ENCODE measurements at regions not wholly inside any gene's neighbourhood (a gene's known extent, or its start where the extent isn't known, plus 50 kb on each side); places are given as distances from the start of the nearest gene placed in this dataset.

DNA sequence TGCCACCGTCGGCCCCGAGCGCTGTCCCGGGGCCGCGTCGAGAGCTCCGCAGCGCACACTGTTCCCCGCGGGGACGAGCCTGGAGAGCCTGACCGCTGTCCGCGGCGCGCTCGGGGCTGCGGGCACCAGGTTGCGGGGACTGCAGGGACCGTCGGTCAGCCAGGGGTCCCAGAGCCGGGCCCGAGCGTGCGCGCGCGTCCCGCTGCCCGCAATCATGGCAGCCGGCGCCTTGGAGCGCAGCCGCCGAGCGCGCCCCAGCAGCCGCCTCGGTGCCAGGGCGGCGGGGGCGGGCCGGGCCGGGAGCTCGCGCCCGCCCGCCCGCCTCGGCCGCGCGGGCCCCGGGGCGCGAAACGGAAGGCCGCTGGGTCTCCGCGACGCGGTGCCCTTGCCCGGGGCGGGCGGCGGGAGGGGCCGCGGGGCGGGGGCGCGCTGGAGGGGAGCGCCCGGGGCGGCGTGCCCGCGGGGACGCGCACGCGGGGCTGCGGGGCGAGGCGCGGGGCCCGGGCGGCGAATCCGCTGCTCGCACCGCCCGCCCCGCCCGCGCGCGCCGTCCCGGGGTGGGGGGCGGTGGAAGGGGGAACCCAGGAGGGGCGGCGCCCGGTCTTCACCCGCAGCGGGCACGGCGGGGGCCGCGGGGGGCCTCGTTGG lies 79.4 kb upstream of the PPARA start:
- peaks cover 5% of the 10 kb centered on the region for H3K36me3 Mint-ChIP-seq (ENCODE audit: low read depth)
- H3K9me3 Mint-ChIP-seq, result no peaks in the 10 kb centered on the region
- peak overlapping the region; percentile 78 for H3K4me3 Mint-ChIP-seq
- H3K27ac Mint-ChIP-seq, result no peak overlapping the region
- peak; percentile 62 for DNase-seq (ENCODE audit: low spot score)
- H3K4me1 Mint-ChIP-seq (ENCODE audit: low read depth), result peaks cover 33% of the 10 kb centered on the region
- no peaks in the 10 kb centered on the region for H3K27me3 Mint-ChIP-seq (ENCODE audit: low read depth)

DNA sequence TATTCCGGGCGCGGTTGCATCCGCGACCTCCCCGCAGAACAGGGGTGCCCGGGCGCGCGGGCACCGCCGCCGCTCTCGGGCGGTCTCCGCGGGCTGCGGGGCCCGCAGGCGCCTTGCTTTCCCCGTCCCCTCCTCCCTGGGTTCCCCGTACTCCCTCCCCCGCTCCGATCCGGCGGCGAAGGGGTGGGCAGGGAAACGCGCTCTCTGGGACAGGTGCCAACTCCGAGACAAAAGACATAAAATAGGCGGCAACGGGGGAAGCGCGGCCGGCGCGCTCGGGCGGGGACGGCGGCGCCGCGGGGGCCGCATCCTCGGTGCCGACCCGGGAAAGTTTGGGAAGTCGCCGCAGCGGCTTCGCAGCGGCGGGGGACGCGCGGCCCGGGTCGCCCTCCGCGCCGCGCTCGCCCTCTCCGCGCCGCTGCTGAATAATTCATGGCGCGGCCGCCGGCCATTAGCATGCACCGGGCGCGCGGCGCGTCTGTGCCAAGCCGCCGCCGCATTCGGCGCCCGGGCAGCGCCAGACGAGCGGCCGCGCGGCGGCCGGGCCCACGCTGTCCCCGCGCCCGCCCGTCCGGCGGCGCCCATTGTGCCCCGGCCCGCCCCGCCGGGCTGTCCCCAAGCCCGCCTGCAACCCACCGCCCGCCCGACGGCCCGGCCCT lies 78.7 kb upstream of the PPARA start:
- peak; percentile 52 for DNase-seq (ENCODE audit: low spot score)
- Mint-ChIP-seq H3K9me3 (no peaks in the 10 kb centered on the region), H3K36me3 (ENCODE audit: low read depth) (peaks cover 5% of the 10 kb centered on the region), H3K4me1 (ENCODE audit: low read depth) (peaks cover 35% of the 10 kb centered on the region), H3K4me3 (peak overlapping the region; percentile 82), H3K27me3 (ENCODE audit: low read depth) (no peaks in the 10 kb centered on the region), H3K27ac (peak overlapping the region; percentile 92)

DNA sequence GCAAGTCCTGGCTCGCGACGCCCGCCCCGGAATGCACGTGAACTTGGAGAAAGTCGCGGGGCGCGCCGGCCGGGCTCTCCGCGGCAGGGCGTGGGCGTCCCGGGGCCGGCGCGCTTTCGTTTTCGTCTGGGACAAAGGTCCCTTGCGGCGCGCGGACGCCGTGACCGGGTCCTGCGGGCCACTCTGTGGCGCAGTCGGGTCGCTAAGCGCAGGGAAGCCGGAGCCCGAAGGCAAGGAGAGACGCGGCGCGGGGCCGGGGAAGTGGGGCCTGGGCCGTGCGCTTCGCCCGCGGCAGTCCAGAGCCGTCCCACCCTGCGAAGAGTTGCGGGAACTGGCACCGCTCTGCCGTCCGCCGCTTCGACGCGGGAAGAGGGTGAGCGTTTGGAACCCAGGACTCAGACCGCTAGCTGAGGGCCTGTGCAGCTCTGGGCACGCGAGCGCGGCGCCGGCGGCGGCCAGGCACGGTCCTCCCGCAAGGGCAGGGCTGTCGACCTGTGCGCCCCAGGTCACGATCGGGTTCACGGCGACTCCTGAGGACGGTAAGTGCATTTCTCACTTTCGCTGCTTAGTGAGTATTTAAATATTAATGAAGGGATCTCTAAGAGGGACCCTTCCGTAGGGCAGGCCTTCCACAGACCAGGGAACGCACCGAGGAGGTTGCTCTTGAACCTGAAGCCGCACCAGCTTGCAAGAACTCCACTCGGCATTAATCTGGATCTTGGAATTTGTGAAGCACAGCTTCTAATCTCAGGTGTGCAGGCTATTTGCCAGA lies 78.0 kb upstream of the PPARA start:
- no peaks in the 10 kb centered on the region for H3K27me3 Mint-ChIP-seq (ENCODE audit: low read depth)
- no peaks in the 10 kb centered on the region for H3K9me3 Mint-ChIP-seq
- H3K4me1 Mint-ChIP-seq (ENCODE audit: low read depth), result peaks cover 31% of the 10 kb centered on the region
- H3K27ac Mint-ChIP-seq, result peak overlapping the region; percentile 75
- H3K4me3 Mint-ChIP-seq, result peak overlapping the region; percentile 88
- peak; percentile 72 for DNase-seq (ENCODE audit: low spot score)
- peaks cover 5% of the 10 kb centered on the region for H3K36me3 Mint-ChIP-seq (ENCODE audit: low read depth)

DNA sequence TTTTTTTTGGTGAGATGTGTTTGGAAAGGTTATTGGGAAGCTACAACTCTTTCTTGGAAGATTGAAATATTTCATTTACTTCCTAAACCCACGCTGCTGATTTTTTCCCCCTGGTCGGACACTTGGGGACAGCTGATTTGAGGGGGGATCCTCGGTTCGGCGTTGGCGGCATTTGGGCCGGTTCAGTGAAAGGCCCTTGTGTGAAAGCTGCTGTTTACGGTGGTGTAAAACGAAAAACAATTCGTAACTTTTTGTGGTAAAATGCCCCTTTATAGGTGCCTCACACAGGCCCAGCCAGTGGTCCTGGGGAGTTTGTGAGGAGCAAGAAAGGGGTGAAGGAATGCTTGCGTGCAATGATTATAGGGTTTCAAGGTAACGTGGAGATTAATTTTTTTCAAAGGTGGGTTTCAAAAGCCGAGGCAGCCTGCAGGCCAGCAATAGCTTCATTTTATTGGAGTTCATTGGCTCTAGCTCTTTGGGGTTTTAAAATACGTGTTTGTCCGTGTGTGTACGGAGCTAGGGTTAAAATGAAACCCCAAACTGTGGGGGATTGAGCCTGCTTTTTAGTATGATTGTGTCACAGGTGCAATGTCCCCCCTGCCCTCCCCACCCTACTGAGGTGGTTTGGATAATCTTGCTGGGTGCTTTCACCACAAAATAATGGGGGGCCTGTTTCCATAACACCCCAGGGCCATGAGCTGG lies 77.2 kb upstream of the PPARA start:
- H3K27ac Mint-ChIP-seq, result peak overlapping the region; percentile 26
- no peaks in the 10 kb centered on the region for H3K27me3 Mint-ChIP-seq (ENCODE audit: low read depth)
- no peak for DNase-seq (ENCODE audit: low spot score)
- peaks cover 31% of the 10 kb centered on the region for H3K4me1 Mint-ChIP-seq (ENCODE audit: low read depth)
- peaks cover 5% of the 10 kb centered on the region for H3K36me3 Mint-ChIP-seq (ENCODE audit: low read depth)
- H3K9me3 Mint-ChIP-seq, result no peaks in the 10 kb centered on the region
- H3K4me3 Mint-ChIP-seq, result peak overlapping the region; percentile 88

DNA sequence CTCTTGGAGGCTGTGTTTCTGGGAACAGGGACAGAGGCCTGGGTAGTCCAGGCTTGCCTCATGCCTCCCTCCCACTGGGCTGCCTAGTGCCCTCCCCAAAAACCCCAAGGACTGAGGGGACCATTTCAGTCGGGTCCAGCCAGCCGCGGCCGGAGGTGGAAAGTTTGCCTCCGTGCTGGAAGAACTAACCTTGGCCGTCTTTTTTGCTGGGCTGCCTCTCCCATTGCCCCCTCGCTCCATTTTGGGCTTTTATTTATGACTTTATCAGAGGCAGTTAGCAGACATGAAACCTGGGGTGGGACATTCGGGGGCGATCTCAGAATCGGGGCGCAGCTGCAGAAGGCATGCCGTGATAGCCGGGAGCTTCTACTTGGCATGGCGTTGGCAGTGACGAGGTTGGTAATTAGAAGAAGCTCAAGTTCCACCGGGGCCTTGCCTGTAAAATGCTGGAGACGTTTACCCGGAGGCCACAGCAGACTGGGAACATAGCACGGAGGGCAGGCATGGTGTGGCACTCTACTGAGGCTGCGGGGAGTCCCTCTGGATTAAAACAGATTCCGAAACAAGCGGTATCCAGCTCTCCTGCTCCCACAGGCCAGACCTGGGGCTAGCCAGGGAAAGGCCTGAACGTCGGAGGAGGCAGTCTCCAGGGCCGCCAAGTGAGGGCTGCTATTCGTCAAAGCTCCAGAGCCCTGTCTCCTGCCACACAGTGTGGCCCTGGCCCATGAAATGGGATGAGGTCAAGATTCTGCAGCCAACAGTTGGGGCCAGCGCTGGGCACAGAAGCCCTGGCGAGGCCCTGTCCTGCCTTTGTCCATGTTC lies 76.4 kb upstream of the PPARA start:
- peaks cover 27% of the 10 kb centered on the region for H3K4me1 Mint-ChIP-seq (ENCODE audit: low read depth)
- H3K27me3 Mint-ChIP-seq (ENCODE audit: low read depth), result no peaks in the 10 kb centered on the region
- H3K36me3 Mint-ChIP-seq (ENCODE audit: low read depth), result peaks cover 5% of the 10 kb centered on the region
- peak overlapping the region; percentile 63 for H3K4me3 Mint-ChIP-seq
- no peak overlapping the region for H3K27ac Mint-ChIP-seq
- no peak for DNase-seq (ENCODE audit: low spot score)
- H3K9me3 Mint-ChIP-seq, result no peaks in the 10 kb centered on the region

DNA sequence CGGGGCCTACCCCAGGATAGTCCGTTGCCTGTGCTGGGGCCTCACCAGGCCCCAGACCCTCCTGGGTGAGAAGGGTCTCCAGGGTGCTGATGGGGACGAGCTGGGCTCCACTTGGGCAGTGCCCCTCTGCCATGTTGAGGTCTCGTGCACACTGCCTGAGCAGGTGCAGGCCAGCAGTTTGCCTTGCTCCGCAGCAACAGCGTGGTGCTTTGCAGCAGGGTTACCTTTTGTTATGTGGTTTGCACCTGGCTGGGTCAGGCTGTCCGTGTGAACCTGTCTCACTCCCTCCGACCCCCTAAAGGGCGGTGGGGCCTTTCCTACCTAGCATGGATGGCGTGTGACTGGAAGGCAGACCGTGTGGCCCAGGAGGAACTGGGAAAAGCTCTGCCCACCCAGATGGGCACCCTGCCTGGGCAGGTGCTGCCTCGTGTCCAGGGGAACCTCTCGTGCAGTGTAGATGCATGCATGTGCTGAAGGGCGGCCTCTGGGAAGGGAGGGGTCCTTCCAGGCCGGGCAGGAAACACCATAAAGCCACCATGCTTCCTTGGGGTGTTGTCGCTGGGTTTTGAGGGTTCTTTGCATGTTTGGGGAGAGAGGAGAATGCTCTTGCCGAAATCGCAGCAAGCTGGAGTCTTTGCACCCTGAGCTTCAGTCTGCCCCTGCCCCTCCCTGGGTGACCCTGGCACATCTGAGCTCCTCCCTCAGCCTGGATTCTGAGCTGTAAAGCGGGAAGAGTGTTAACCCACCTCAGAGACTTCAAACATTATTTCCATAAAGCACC lies 75.4 kb upstream of the PPARA start:
- Mint-ChIP-seq H3K27ac (peak overlapping the region; percentile 3), H3K9me3 (no peaks in the 10 kb centered on the region), H3K4me3 (peak overlapping the region; percentile 63), H3K36me3 (ENCODE audit: low read depth) (peaks cover 5% of the 10 kb centered on the region), H3K27me3 (ENCODE audit: low read depth) (no peaks in the 10 kb centered on the region), H3K4me1 (ENCODE audit: low read depth) (peaks cover 17% of the 10 kb centered on the region)
- no peak for DNase-seq (ENCODE audit: low spot score)

DNA sequence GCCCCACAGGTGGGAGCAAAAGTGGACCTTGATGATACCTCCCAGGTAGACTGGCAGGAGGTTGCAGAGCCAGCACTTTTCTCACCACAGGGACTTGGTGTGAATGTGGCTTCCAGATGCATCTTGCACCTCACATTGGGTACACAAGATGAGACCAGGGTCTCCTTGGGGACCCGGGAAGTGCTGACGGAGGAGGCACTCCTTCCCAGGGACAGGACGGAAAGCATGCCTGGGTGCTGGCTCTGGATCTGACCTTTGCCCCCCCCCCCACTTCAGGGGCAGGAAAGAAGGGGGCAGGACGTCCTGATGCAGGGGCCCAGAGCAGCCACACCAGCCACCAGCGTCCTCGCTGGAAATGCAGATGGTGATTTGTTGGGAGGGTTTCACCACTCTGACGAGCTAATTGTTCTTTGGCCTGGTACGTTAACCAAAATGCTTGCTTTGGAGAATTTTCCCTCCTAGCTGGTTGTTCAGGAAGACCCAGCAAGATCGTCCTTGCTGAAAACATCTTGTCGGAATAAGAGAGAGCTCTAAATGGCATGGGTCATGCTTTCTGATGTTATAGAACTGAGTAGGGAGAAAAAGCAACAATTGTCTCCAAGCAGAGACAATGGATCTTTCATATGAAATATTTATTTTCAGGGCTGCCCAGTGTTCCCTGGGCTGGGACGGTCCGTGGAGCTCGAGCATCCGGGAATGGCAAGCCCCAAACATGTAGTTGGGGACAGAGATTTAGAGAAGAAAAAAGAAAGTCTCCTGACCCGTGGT lies 74.4 kb upstream of the PPARA start:
- H3K27ac Mint-ChIP-seq, result no peak overlapping the region
- no peaks in the 10 kb centered on the region for H3K27me3 Mint-ChIP-seq (ENCODE audit: low read depth)
- peaks cover 17% of the 10 kb centered on the region for H3K4me1 Mint-ChIP-seq (ENCODE audit: low read depth)
- H3K36me3 Mint-ChIP-seq (ENCODE audit: low read depth), result peaks cover 5% of the 10 kb centered on the region
- no peak overlapping the region for H3K4me3 Mint-ChIP-seq
- H3K9me3 Mint-ChIP-seq, result no peaks in the 10 kb centered on the region
- DNase-seq (ENCODE audit: low spot score), result no peak

DNA sequence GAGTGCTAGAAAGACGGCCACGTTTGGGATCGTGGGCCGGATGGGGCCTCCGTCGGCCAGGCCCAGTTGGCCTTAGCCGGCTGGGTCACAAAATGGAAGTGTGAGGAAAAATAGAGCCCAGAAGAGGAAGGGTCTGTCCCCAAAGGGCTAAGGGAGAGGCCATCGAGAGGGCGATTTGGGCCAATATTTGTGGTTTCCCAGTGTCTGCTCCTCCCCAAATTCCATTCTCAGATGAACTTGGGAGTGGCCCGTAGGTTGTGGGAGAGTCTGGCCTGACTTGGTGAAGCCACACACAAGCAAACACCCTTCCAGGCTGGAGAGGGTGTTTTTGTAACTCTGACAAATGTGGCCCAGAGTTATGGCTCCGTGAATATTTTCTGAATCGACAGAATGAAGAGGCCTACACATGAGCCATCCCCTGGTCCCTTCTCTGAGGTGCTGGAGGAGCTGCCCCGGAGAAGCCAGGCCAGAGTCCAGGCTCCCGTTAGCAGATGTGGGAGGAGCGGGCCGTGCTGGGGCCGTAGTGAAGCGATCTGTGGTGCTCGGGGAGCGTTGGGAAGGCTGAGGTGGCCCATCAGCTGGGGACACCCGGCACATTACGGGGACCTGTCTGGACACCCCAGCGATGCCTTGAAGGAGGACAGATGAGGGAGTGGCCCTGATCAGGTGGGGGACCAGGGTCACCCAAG lies 73.5 kb upstream of the PPARA start:
- no peaks in the 10 kb centered on the region for H3K9me3 Mint-ChIP-seq
- DNase-seq (ENCODE audit: low spot score), result no peak
- H3K27ac Mint-ChIP-seq, result no peak overlapping the region
- H3K4me3 Mint-ChIP-seq, result no peak overlapping the region
- H3K4me1 Mint-ChIP-seq (ENCODE audit: low read depth), result peaks cover 17% of the 10 kb centered on the region
- peaks cover 5% of the 10 kb centered on the region for H3K36me3 Mint-ChIP-seq (ENCODE audit: low read depth)
- H3K27me3 Mint-ChIP-seq (ENCODE audit: low read depth), result no peaks in the 10 kb centered on the region

DNA sequence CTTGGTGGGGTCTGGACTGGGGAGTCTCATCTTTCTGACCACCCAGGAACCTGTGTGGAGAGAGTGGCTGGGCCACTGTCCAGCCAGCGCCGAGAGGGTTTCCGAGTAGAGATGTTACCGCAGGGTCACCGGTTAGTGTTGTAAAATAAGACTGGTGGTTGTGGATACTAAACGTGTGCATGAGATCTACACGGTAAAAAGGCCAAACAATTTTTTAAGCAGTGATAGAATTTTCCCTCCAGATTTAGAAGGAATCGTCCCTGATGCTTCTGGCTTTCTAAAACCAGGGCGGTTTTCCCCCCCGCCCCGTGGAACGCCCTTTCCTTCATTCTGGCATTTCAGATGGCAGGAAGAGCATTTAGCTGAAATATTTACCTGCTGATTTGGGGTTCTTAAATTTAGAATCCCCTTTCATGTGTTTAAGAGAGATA lies 72.6 kb upstream of the PPARA start:
- Mint-ChIP-seq H3K4me1 (ENCODE audit: low read depth) (peaks cover 15% of the 10 kb centered on the region), H3K4me3 (no peak overlapping the region), H3K9me3 (no peaks in the 10 kb centered on the region), H3K27me3 (ENCODE audit: low read depth) (no peaks in the 10 kb centered on the region), H3K36me3 (ENCODE audit: low read depth) (peaks cover 2% of the 10 kb centered on the region), H3K27ac (no peak overlapping the region)
- DNase-seq (ENCODE audit: low spot score), result no peak

DNA sequence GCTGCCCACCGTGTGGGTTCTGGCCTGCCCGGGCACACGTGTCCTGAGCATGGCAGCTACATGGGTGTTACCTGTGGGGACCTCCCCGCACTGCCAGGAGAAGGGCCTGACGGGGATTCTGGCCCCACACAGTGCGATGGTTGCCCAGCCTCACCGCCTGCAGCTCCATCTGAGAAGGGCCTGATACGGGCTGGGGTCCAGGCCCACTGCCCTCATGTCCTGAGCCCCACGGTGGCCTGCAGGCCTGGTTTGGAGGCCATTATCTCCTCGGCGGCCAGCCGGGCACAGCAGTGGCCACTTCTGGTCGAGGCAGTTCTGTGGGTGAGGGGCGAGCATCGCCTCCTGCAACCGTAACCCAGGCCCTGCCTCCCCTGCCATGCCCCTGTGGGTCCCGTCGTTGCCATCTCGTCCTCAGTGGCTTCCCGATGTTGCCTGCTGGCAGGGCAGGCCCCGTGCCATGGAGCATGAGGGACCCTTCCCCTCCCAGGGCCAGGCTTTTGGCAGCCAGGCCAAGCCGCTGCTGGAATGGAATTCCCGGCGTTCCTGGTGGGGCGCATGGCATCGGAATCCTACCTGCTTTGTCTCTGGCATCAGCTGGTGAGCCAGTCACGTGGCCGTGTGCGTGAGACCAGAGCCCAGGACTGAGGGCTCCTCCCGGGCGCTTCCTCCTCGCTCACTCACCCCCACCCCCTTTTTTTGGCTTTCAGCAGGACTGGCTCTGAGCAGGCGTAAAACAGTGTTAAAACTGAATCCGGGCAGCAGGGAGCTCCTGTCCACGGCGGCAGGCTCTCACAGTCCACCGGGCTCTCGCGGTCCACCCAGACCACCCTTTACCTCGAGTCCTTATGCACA lies 71.9 kb upstream of the PPARA start:
- H3K27ac Mint-ChIP-seq, result no peak overlapping the region
- peaks cover 13% of the 10 kb centered on the region for H3K4me1 Mint-ChIP-seq (ENCODE audit: low read depth)
- H3K27me3 Mint-ChIP-seq (ENCODE audit: low read depth), result no peaks in the 10 kb centered on the region
- H3K36me3 Mint-ChIP-seq (ENCODE audit: low read depth), result peaks cover 2% of the 10 kb centered on the region
- DNase-seq (ENCODE audit: low spot score), result no peak
- H3K9me3 Mint-ChIP-seq, result no peaks in the 10 kb centered on the region
- no peak overlapping the region for H3K4me3 Mint-ChIP-seq

DNA sequence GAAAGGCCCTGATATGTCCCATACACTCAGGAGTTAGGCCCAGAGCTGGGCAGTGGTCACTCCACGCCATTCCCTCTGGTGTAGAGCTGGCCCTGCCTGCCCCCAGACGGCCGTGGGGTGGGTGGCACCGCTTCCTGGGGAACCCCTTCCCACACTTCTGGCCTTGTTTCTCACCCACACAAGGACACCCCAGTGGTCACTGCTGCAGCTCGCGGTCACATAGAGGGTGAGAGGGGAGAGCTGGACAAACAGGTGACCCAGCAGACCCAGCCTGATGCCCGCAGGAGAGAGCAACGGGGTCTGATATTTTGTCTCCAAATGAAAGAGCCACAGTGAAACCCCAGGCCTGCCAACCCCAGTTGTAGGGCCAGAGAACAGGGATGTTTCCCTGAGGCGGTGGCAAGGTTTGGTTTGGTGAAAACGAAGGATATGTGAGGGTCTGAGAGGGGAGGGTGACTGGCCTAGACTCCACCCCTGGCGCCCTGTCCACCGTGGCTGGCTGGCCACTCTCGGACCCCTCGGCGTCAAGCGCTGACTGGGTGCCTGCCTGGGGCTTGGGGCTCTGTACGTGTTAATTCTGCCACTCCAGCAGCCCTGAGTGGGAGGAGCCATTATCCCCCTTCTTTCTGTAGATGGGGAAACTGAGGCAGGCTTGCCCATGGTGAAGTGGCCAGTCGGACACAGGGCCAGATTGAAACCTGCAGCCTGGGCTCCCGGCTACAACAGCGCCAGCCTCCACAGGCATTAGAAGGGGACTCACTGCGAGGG lies 71.0 kb upstream of the PPARA start:
- H3K36me3 Mint-ChIP-seq (ENCODE audit: low read depth), result peaks cover 2% of the 10 kb centered on the region
- DNase-seq (ENCODE audit: low spot score), result no peak
- H3K27me3 Mint-ChIP-seq (ENCODE audit: low read depth), result no peaks in the 10 kb centered on the region
- H3K4me3 Mint-ChIP-seq, result no peak overlapping the region
- no peak overlapping the region for H3K27ac Mint-ChIP-seq
- peaks cover 12% of the 10 kb centered on the region for H3K4me1 Mint-ChIP-seq (ENCODE audit: low read depth)
- H3K9me3 Mint-ChIP-seq, result no peaks in the 10 kb centered on the region

Data from T-helper 2 cell treated with Interferon-gamma antibody and Interleukin-4, amounts not matched to agents 5 μg/mL and 100 μg/mL, for 36 hours (primary cell).